ENCODE measurements at regions not wholly inside any gene's neighbourhood (a gene's known extent, or its start where the extent isn't known, plus 50 kb on each side); places are given as distances from the start of the nearest gene placed in this dataset.

- peak; percentile 9 to 17 for DNase-seq (ENCODE audit: low read depth in 2 of 2)
These were observed 207.4 kb upstream of the JADE1 start for GRCh38 chr4:128601991-128602695.

- DNase-seq (ENCODE audit: low read depth in 2 of 2) = peak; percentile 94 to 95
These were observed 208.3 kb upstream of the JADE1 start for GRCh38 chr4:128600996-128601871.

GRCh38 chr4:128600410-128600809, 209.1 kb upstream of the JADE1 start:
- DNase-seq (ENCODE audit: low read depth in 2 of 2) = no peak

- DNase-seq (ENCODE audit: low read depth in 2 of 2) = no peak
These were observed 212.0 kb upstream of the JADE1 start for GRCh38 chr4:128597500-128597899.

- no peak for DNase-seq (ENCODE audit: low read depth in 2 of 2)
These were observed 212.6 kb upstream of the JADE1 start for GRCh38 chr4:128596853-128597252.

- no peak for DNase-seq (ENCODE audit: low read depth in 2 of 2)
These were observed 213.4 kb upstream of the JADE1 start for GRCh38 chr4:128596115-128596514.

- DNase-seq (ENCODE audit: low read depth in 2 of 2) = no peak
These were observed 218.0 kb upstream of the JADE1 start for GRCh38 chr4:128591482-128591881.

GRCh38 chr4:128590773-128591172, 218.7 kb upstream of the JADE1 start:
- no peak for DNase-seq (ENCODE audit: low read depth in 2 of 2)

- no peak for DNase-seq (ENCODE audit: low read depth in 2 of 2)
These were observed 219.3 kb upstream of the JADE1 start for GRCh38 chr4:128590034-128590740.

- DNase-seq (ENCODE audit: low read depth in 2 of 2) = no peak
These were observed 220.0 kb upstream of the JADE1 start for GRCh38 chr4:128589384-128589965.

- no peak for DNase-seq (ENCODE audit: low read depth in 2 of 2)
These were observed 222.1 kb upstream of the JADE1 start for GRCh38 chr4:128587382-128587781.

GRCh38 chr4:128583753-128584712, 225.5 kb upstream of the JADE1 start:
- DNase-seq (ENCODE audit: low read depth in 2 of 2) = no peak

- DNase-seq (ENCODE audit: low read depth in 2 of 2) = no peak
These were observed 227.1 kb upstream of the JADE1 start for GRCh38 chr4:128582427-128582870.

GRCh38 chr4:128579154-128579853, 230.2 kb upstream of the JADE1 start:
- no peak for DNase-seq (ENCODE audit: low read depth in 2 of 2)

- no peak for DNase-seq (ENCODE audit: low read depth in 2 of 2)
These were observed 234.8 kb upstream of the JADE1 start for GRCh38 chr4:128574706-128575105.

GRCh38 chr4:128573781-128574508, 235.6 kb upstream of the JADE1 start:
- DNase-seq (ENCODE audit: low read depth in 2 of 2) = peak; percentile 83 to 84

- DNase-seq (ENCODE audit: low read depth in 2 of 2) = no peak
These were observed 236.7 kb upstream of the JADE1 start for GRCh38 chr4:128572778-128573241.

GRCh38 chr4:128571747-128572146, 237.8 kb upstream of the JADE1 start:
- DNase-seq (ENCODE audit: low read depth in 2 of 2) = peak in 1 of 2 experiments; percentile 51

- DNase-seq (ENCODE audit: low read depth in 2 of 2) = no peak
These were observed 239.0 kb upstream of the JADE1 start for GRCh38 chr4:128570387-128570975.
